GM12892 (cell line): ENCODE measurements at regions not wholly inside any gene's neighbourhood (a gene's known extent, or its start where the extent isn't known, plus 50 kb on each side); places are given as distances from the start of the nearest gene placed in this dataset.

Experiments used
- DNase-seq: peaks from one replicate; pipeline ENCODE4 v3.0.0; 2011; ENCODE audit not compliant: insufficient read length
- FAIRE-seq: peaks from 2 replicates; lab custom pipeline; 2011; peaks lifted over from hg19 to GRCh38; lab: Jason Lieb, UNC
- POLR2A ChIP-seq: IDR thresholded peaks from 2 replicates; pipeline ENCODE4 v1.6.1; 2011; ENCODE audit warnings: low read depth, low read length, control low read depth
- POLR2AphosphoS5 ChIP-seq: IDR thresholded peaks from 2 replicates; pipeline ENCODE4 v1.6.1; 2011; ENCODE audit warnings: low read depth, low read length, control low read depth
- TAF1 ChIP-seq: IDR thresholded peaks from 2 replicates; pipeline ENCODE4 v1.6.1; 2011; ENCODE audit warnings: low read depth, mild to moderate bottlenecking, control low read depth, low read length, borderline replicate concordance

- FAIRE-seq (no peak), DNase-seq (no peak)
- TF ChIP-seq POLR2AphosphoS5 = no peak
- TF ChIP-seq POLR2A = no peak
- no peak for TF ChIP-seq TAF1
Measured at GRCh38 chr1:198876371-198876871, 237.6 kb downstream of the PTPRC start.

- TF ChIP-seq POLR2AphosphoS5 = no peak
- DNase-seq (no peak), FAIRE-seq (no peak)
Measured at GRCh38 chr1:198878566-198878965, 239.7 kb downstream of the PTPRC start.

- FAIRE-seq (no peak), DNase-seq (no peak)
- TF ChIP-seq TAF1 (no peak), POLR2AphosphoS5 (no peak), POLR2A (no peak)
Measured at GRCh38 chr1:198879711-198880306, 241.0 kb downstream of the PTPRC start.

- DNase-seq = no peak
- TF ChIP-seq TAF1 = no peak
- no peak for TF ChIP-seq POLR2A
- no peak for TF ChIP-seq POLR2AphosphoS5
- no peak for FAIRE-seq
Measured at GRCh38 chr1:198880397-198880796, 241.6 kb downstream of the PTPRC start.

- no peak for TF ChIP-seq POLR2A
- no peak for TF ChIP-seq TAF1
- no peak for TF ChIP-seq POLR2AphosphoS5
- FAIRE-seq (no peak), DNase-seq (no peak)
Measured at GRCh38 chr1:198880818-198881597, 242.2 kb downstream of the PTPRC start.

- TF ChIP-seq POLR2A = no peak
- TF ChIP-seq POLR2AphosphoS5 = no peak
- TF ChIP-seq TAF1 = no peak
- FAIRE-seq (peak; percentile 42), DNase-seq (no peak)
Measured at GRCh38 chr1:198883184-198883583, 244.3 kb downstream of the PTPRC start.

GRCh38 chr1:198887866-198888265 is 249.0 kb downstream of the PTPRC start:
- FAIRE-seq (no peak), DNase-seq (no peak)
- TF ChIP-seq POLR2AphosphoS5 (no peak), TAF1 (no peak), POLR2A (no peak)

- FAIRE-seq = no peak
- DNase-seq = no peak
- TF ChIP-seq POLR2A (no peak), TAF1 (no peak), POLR2AphosphoS5 (no peak)
Measured at GRCh38 chr1:198888379-198888943, 249.6 kb downstream of the PTPRC start.

- TF ChIP-seq POLR2A = no peak
- TF ChIP-seq TAF1 = no peak
- no peak for TF ChIP-seq POLR2AphosphoS5
- FAIRE-seq = no peak
- no peak for DNase-seq
Measured at GRCh38 chr1:198889101-198889500, 250.3 kb downstream of the PTPRC start.

- no peak for TF ChIP-seq POLR2AphosphoS5
- TF ChIP-seq POLR2A = no peak
- no peak for TF ChIP-seq TAF1
- FAIRE-seq (no peak), DNase-seq (no peak)
Measured at GRCh38 chr1:198889749-198890148, 250.9 kb downstream of the PTPRC start.

- DNase-seq (no peak), FAIRE-seq (no peak)
- TF ChIP-seq POLR2AphosphoS5 (no peak), TAF1 (no peak), POLR2A (no peak)
Measured at GRCh38 chr1:198890214-198890930, 251.5 kb downstream of the PTPRC start.

- DNase-seq (no peak), FAIRE-seq (no peak)
- TF ChIP-seq POLR2A (no peak), TAF1 (no peak), POLR2AphosphoS5 (no peak)
Measured at GRCh38 chr1:198892065-198892464, 253.2 kb downstream of the PTPRC start.
